ENCODE measurements at regions not wholly inside any gene's neighbourhood (a gene's known extent, or its start where the extent isn't known, plus 50 kb on each side); places are given as distances from the start of the nearest gene placed in this dataset.

- TF ChIP-seq POLR2A (IDR thresholded peaks at IDR 0.05; ENCODE audit: low read length) (no peak), GATA1 (IDR thresholded peaks at IDR 0.05; ENCODE audit: low read depth, low read length) (no peak)
These were observed 287.1 kb upstream of the RAG2 start for GRCh38 chr11:36885154-36885553.
